HCT116 (cell line): ENCODE measurements at regions not wholly inside any gene's neighbourhood (a gene's known extent, or its start where the extent isn't known, plus 50 kb on each side); places are given as distances from the start of the nearest gene placed in this dataset.

Source experiments
- ATAC-seq: fragments of 200-7000 bp; cut with Tn5 transposase; 2 replicates; pipeline ENCODE4 v1.9.1; 2020; ENCODE audit warnings: mild to moderate bottlenecking, moderate library complexity
- BruUV-seq: library from RNA; stranded (reverse); fragments of 400-500 nt; replicated peaks from 2 replicates; lab custom pipeline; 2021; lab: Mats Ljungman, UMichigan
- CTCF ChIA-PET: fragments of 300-600 bp; sonication (Branson Sonifier 250); formaldehyde crosslinking; loops from one replicate; lab custom pipeline; 2021; ENCODE audit warnings: antibody characterized with exemption; lab: Charles Lee
- POLR2A ChIA-PET: fragments of 300-600, 350-600 bp; sonication (Branson Sonifier 250); formaldehyde crosslinking; loops from one replicate; lab custom pipeline; 2021; ENCODE audit warnings: antibody characterized with exemption; lab: Charles Lee
- RAD21 ChIA-PET, 2 experiments: fragments of 300-600 bp; sonication (Branson Sonifier 250); formaldehyde crosslinking; loops; one replicate each; lab custom pipeline; 2023; ENCODE audit warnings: low total read pairs in 2 of 2; ENCODE audit not compliant: uncharacterized antibody in 2 of 2, unreplicated experiment in 2 of 2, low non-redundant PET in 1 of 2; lab: Charles Lee
- DNase-seq: peaks from one replicate; pipeline ENCODE4 v3.0.0-alpha.2; 2010; ENCODE audit warnings: low read depth, low spot score
- H2AFZ ChIP-seq: fragments of 200-600 bp; shearing (Covaris generic), sonication (generic); 2 replicates; pipeline ENCODE4 v1.6.1; 2017; ENCODE audit warnings: low read depth, mixed run types, mixed read lengths, antibody characterized with exemption, low read length; ENCODE audit not compliant: poor library complexity, severe bottlenecking
- H3K27ac ChIP-seq: 2 replicates; pipeline ENCODE4 v1.5.1; 2012; ENCODE audit warnings: low read depth, low read length
- H3K27me3 ChIP-seq: fragments of 200-600 bp; sonication (generic); 2 replicates; pipeline ENCODE4 v1.6.1; 2016; ENCODE audit warnings: mixed run types, low read length, mixed read lengths; ENCODE audit not compliant: insufficient read depth
- H3K36me3 ChIP-seq, 2 experiments: fragments of 200-500 bp in 1 of 2; fragments of 200-600 bp in 1 of 2; sonication (Bioruptor generic) in 1 of 2; sonication (generic) in 1 of 2; 2 replicates each; pipeline versions ENCODE4 v1.5.1 to v1.6.1; 2014 to 2016; ENCODE audit warnings: low read length in 2 of 2, inconsistent platforms in 1 of 2, mixed read lengths in 1 of 2, mixed run types in 1 of 2; ENCODE audit not compliant: insufficient read depth in 2 of 2, control insufficient read depth in 1 of 2
- H3K4me1 ChIP-seq, 2 experiments: fragments of 200-600 bp in 1 of 2; sonication (generic) in 1 of 2; 2 replicates each; pipeline versions ENCODE4 v1.5.1 to v1.6.1; 2012 to 2017; ENCODE audit warnings: low read length in 2 of 2, inconsistent platforms in 1 of 2, mild to moderate bottlenecking in 1 of 2, mixed read lengths in 1 of 2, mixed run types in 1 of 2, moderate library complexity in 1 of 2; ENCODE audit not compliant: insufficient read depth in 2 of 2, control insufficient read depth in 1 of 2
- H3K4me2 ChIP-seq: fragments of 200-600 bp; sonication (generic); 2 replicates; pipeline ENCODE4 v1.6.1; 2017; ENCODE audit warnings: mixed run types, low read length, mixed read lengths
- H3K4me3 ChIP-seq, 2 experiments: fragments of 200-600 bp in 1 of 2; sonication (generic) in 1 of 2; replicated peaks in 1 of 2; 2 replicates each; pipeline ENCODE4 v1.5.1; 2011 to 2016; ENCODE audit warnings: low read length in 2 of 2, control low read depth in 1 of 2, low read depth in 1 of 2, mild to moderate bottlenecking in 1 of 2, mixed read lengths in 1 of 2, mixed run types in 1 of 2
- H3K79me2 ChIP-seq: fragments of 200-600 bp; sonication (generic); 2 replicates; pipeline ENCODE4 v1.6.1; 2017; ENCODE audit warnings: mild to moderate bottlenecking, mixed run types, low read length, moderate library complexity, mixed read lengths; ENCODE audit not compliant: insufficient read depth
- H3K9ac ChIP-seq: fragments of 200-600 bp; sonication (generic); 2 replicates; pipeline ENCODE4 v1.6.1; 2016; ENCODE audit warnings: low read length, mixed read lengths
- H3K9me2 ChIP-seq: fragments of 200-600 bp; sonication (generic), shearing (Covaris generic); 2 replicates; pipeline ENCODE4 v1.6.1; 2017; ENCODE audit warnings: mixed run types, mild to moderate bottlenecking, moderate library complexity; ENCODE audit not compliant: insufficient read depth
- H3K9me3 ChIP-seq, 2 experiments: fragments of 200-500 bp in 1 of 2; fragments of 200-600 bp in 1 of 2; sonication (Bioruptor generic) in 1 of 2; sonication (generic) in 1 of 2; 2 replicates each; pipeline ENCODE4 v1.6.1; 2014 to 2017; ENCODE audit warnings: low read length in 2 of 2, mixed read lengths in 2 of 2, inconsistent platforms in 1 of 2, low read depth in 1 of 2, mild to moderate bottlenecking in 1 of 2, mixed run types in 1 of 2, moderate library complexity in 1 of 2; ENCODE audit not compliant: control insufficient read depth in 1 of 2, insufficient read depth in 1 of 2
- H4K20me1 ChIP-seq: fragments of 200-600 bp; sonication (generic), shearing (Covaris generic); 2 replicates; pipeline ENCODE4 v1.6.1; 2017; ENCODE audit warnings: mixed run types, mild to moderate bottlenecking, moderate library complexity; ENCODE audit not compliant: insufficient read depth
- ATF3 ChIP-seq: IDR thresholded peaks from 2 replicates; pipeline ENCODE4 v1.6.1; 2012
- CEBPB ChIP-seq: IDR thresholded peaks from 2 replicates; pipeline ENCODE4 v1.6.1; 2012; ENCODE audit warnings: low read depth
- CTCF ChIP-seq, 3 experiments: fragments of 200-600 bp in 1 of 3; sonication (generic) in 1 of 3; IDR thresholded peaks in 2 of 3; conservative IDR thresholded peaks in 1 of 3; 2 replicates each; pipeline ENCODE4 v1.5.1; 2012 to 2017; ENCODE audit warnings: low read depth in 2 of 3, low read length in 2 of 3, antibody characterized with exemption in 1 of 3, borderline replicate concordance in 1 of 3, control low read depth in 1 of 3, mild to moderate bottlenecking in 1 of 3, mixed read lengths in 1 of 3, mixed run types in 1 of 3, moderate library complexity in 1 of 3; ENCODE audit not compliant: insufficient read depth in 1 of 3
- EGR1 ChIP-seq: IDR thresholded peaks from 2 replicates; pipeline ENCODE4 v1.6.1; 2012; ENCODE audit warnings: low read depth
- ELF1 ChIP-seq: IDR thresholded peaks from 2 replicates; pipeline ENCODE4 v1.6.1; 2012; ENCODE audit warnings: low read depth, borderline replicate concordance
- FOSL1 ChIP-seq: IDR thresholded peaks from 2 replicates; pipeline ENCODE4 v1.6.1; 2012; ENCODE audit warnings: low read depth
- JUND ChIP-seq: IDR thresholded peaks from 2 replicates; pipeline ENCODE4 v1.6.1; 2012
- MAX ChIP-seq: IDR thresholded peaks from 2 replicates; pipeline ENCODE4 v1.6.1; 2012
- POLR2A ChIP-seq: IDR thresholded peaks from 2 replicates; pipeline ENCODE4 v1.7.0; 2011; ENCODE audit warnings: borderline replicate concordance; ENCODE audit not compliant: insufficient read depth, insufficient read length; ENCODE audit errors: extremely low read depth
- RAD21 ChIP-seq: IDR thresholded peaks from 2 replicates; pipeline ENCODE4 v1.6.1; 2012; ENCODE audit warnings: low read depth, mild to moderate bottlenecking
- REST ChIP-seq: IDR thresholded peaks from 2 replicates; pipeline ENCODE4 v1.6.1; 2012; ENCODE audit warnings: low read depth
- SIN3A ChIP-seq: IDR thresholded peaks from 2 replicates; pipeline ENCODE4 v1.6.1; 2012; ENCODE audit warnings: low read depth
- SP1 ChIP-seq: IDR thresholded peaks from 2 replicates; pipeline ENCODE4 v1.6.1; 2012; ENCODE audit warnings: low read depth
- SRF ChIP-seq: IDR thresholded peaks from 2 replicates; pipeline ENCODE4 v1.6.1; 2012; ENCODE audit warnings: low read depth
- ZBTB33 ChIP-seq: IDR thresholded peaks from 2 replicates; pipeline ENCODE4 v1.6.1; 2011; ENCODE audit warnings: mild to moderate bottlenecking, low read length, moderate library complexity; ENCODE audit not compliant: insufficient replicate concordance; ENCODE audit errors: extremely low read depth
- ZFX ChIP-seq: fragments of 450-650 bp; IDR thresholded peaks from 2 replicates; pipeline ENCODE4 v1.6.1; 2017
- ZNF274 ChIP-seq: fragments of 200-500 bp; sonication (Bioruptor generic); IDR thresholded peaks from 2 replicates; pipeline ENCODE4 v1.6.1; 2014; ENCODE audit warnings: mild to moderate bottlenecking, low read depth, low read length, inconsistent platforms
- intact Hi-C: fragments of 100-400 bp; cut with micrococcal nuclease; formaldehyde crosslinking; loops from 2 replicates; pipeline ENCODE4 v1.10.0; 2022

GRCh38 chr5:85938201-85938600 lies 679.5 kb upstream of the COX7C start:
- H3K9ac ChIP-seq: no peak overlapping the region
- no peak for TF ChIP-seq EGR1
- TF ChIP-seq ZBTB33: no peak
- no peak for TF ChIP-seq CTCF (IDR thresholded peaks at IDR 0.05 in 2 of 3, conservative IDR thresholded peaks at IDR 0.05 in 1 of 3; ENCODE audit: borderline replicate concordance in 1 of 3, insufficient read depth in 1 of 3, low read depth in 2 of 3, low read length in 2 of 3)
- TF ChIP-seq ZFX: no peak
- TF ChIP-seq RAD21: no peak
- no peak for TF ChIP-seq SIN3A
- TF ChIP-seq SP1: no peak
- no peak for TF ChIP-seq MAX
- TF ChIP-seq POLR2A: no peak
- no peak for TF ChIP-seq FOSL1
- TF ChIP-seq JUND: no peak
- TF ChIP-seq SRF: no peak
- TF ChIP-seq ATF3: no peak
- TF ChIP-seq REST: no peak
- TF ChIP-seq ELF1: no peak
- TF ChIP-seq CEBPB: no peak
- TF ChIP-seq ZNF274: no peak
- intact Hi-C loops: no loop called here
- no peak for ATAC-seq
- H3K27ac ChIP-seq: no peak overlapping the region
- H4K20me1 ChIP-seq: no peaks in the 10 kb centered on the region
- ChIA-PET RAD21 (no interaction called here), CTCF (no interaction called here), POLR2A (no interaction called here)
- H3K79me2 ChIP-seq: no peaks in the 10 kb centered on the region
- H3K27me3 ChIP-seq: no peaks in the 10 kb centered on the region
- H3K4me1 ChIP-seq: no peaks in the 10 kb centered on the region
- no peaks in the 10 kb centered on the region for H3K36me3 ChIP-seq
- no peak overlapping the region for H2AFZ ChIP-seq
- H3K9me2 ChIP-seq: no peaks in the 10 kb centered on the region
- no peak overlapping the region for H3K4me2 ChIP-seq
- BruUV-seq: no TSS peak
- no peak for DNase-seq
- H3K9me3 ChIP-seq: no peaks in the 10 kb centered on the region
- H3K4me3 ChIP-seq: no peak overlapping the region
